Retina (tissue), 1 donor: ENCODE measurements at regions not wholly inside any gene's neighbourhood (a gene's known extent, or its start where the extent isn't known, plus 50 kb on each side); places are given as distances from the start of the nearest gene placed in this dataset.

Experiments used
- DNase-seq: peaks from one replicate; pipeline ENCODE4 v3.0.0-alpha.2; 2016

GRCh38 chr6:170160031-170160627 is 130.7 kb downstream of the DLL1 start:
- no peak for DNase-seq

- DNase-seq, result no peak
Measured at GRCh38 chr6:170159022-170159965, 131.6 kb downstream of the DLL1 start.

- no peak for DNase-seq
Measured at GRCh38 chr6:170158296-170159021, 132.4 kb downstream of the DLL1 start.

GRCh38 chr6:170157567-170158218 is 133.2 kb downstream of the DLL1 start:
- no peak for DNase-seq

- DNase-seq, result no peak
Measured at GRCh38 chr6:170156448-170157375, 134.2 kb downstream of the DLL1 start.

- DNase-seq, result no peak
Measured at GRCh38 chr6:170155464-170156196, 135.2 kb downstream of the DLL1 start.

GRCh38 chr6:170153436-170154319 is 137.2 kb downstream of the DLL1 start:
- DNase-seq, result no peak

GRCh38 chr6:170152989-170153388 is 137.9 kb downstream of the DLL1 start:
- DNase-seq, result no peak

- peak; percentile 79 for DNase-seq
Measured at GRCh38 chr6:170152124-170152926, 138.6 kb downstream of the DLL1 start.

- DNase-seq, result no peak
Measured at GRCh38 chr6:170151804-170152123, 139.1 kb downstream of the DLL1 start.

GRCh38 chr6:170151321-170151771 is 139.5 kb downstream of the DLL1 start:
- peak; percentile 61 for DNase-seq

GRCh38 chr6:170150590-170150945 is 140.3 kb downstream of the DLL1 start:
- no peak for DNase-seq

- DNase-seq, result no peak
Measured at GRCh38 chr6:170149681-170150589, 140.9 kb downstream of the DLL1 start.

GRCh38 chr6:170148709-170149470 is 142.0 kb downstream of the DLL1 start:
- no peak for DNase-seq

GRCh38 chr6:170147832-170148708 is 142.8 kb downstream of the DLL1 start:
- no peak for DNase-seq

GRCh38 chr6:170147056-170147787 is 143.7 kb downstream of the DLL1 start:
- DNase-seq, result peak; percentile 50
